ENCODE measurements at regions not wholly inside any gene's neighbourhood (a gene's known extent, or its start where the extent isn't known, plus 50 kb on each side); places are given as distances from the start of the nearest gene placed in this dataset.

DNA sequence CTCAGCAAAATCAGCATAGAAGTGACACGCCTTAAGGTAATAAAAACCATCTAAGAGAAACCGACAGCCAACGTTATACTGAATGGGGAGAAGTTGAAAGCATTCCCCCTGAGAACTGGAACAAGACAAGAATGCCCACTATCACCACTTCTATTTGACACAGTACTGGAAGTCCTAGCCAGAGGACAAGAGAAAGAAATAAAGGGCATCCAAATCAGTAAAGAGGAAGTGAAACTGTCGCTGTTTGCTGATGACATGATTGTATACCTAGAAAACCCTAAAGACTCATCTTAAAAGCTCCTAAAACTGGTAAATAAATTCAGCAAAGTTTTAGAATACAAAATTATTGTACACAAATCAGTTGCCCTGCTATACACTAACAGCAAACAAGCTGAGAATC, 393.3 kb downstream of the KIF4B start:
- Histone ChIP-seq H3K9me3 (ENCODE audit: control insufficient read depth, insufficient read depth, low read length) (peaks cover 16% of the 10 kb centered on the region), H3K9ac (ENCODE audit: low read depth, low read length) (no peak overlapping the region), H2AK9ac (replicated peaks; ENCODE audit: low read depth, low read length, poor library complexity) (no peak overlapping the region), H2AK5ac (ENCODE audit: low read depth, low read length) (no peak overlapping the region), H4K5ac (ENCODE audit: low read depth, low read length) (no peak overlapping the region), H2BK15ac (ENCODE audit: low read depth, low read length) (no peak overlapping the region), H3K14ac (replicated peaks; ENCODE audit: low read depth, low read length) (no peak overlapping the region), H3K27me3 (ENCODE audit: control insufficient read depth, insufficient read depth, low read length) (no peaks in the 10 kb centered on the region), H3K4me3 (ENCODE audit: insufficient read depth, low read depth, low read length) (no peak overlapping the region), H3K36me3 (ENCODE audit: control insufficient read depth, insufficient read depth, low read length) (no peaks in the 10 kb centered on the region), H3K9me1 (ENCODE audit: insufficient read depth, low read length) (no peaks in the 10 kb centered on the region), H3K18ac (ENCODE audit: low read depth, low read length) (no peak overlapping the region), H3K4me2 (ENCODE audit: low read depth, low read length) (no peak overlapping the region), H3K56ac (ENCODE audit: extremely low read depth, insufficient read depth, low read length) (no peak overlapping the region), H4K20me1 (ENCODE audit: insufficient read depth, low read length) (no peaks in the 10 kb centered on the region), H3K27ac (ENCODE audit: insufficient read depth, low read length) (no peak overlapping the region), H3K4me1 (ENCODE audit: control insufficient read depth, insufficient read depth, low read length) (no peaks in the 10 kb centered on the region), H3K23ac (ENCODE audit: low read depth, low read length) (no peak overlapping the region), H3K79me1 (ENCODE audit: low read depth in 1 of 2, low read length in 2 of 2) (no peaks in the 10 kb centered on the region), H2BK120ac (ENCODE audit: low read depth, low read length) (no peak overlapping the region), H4K91ac (ENCODE audit: insufficient read depth, low read depth, low read length) (no peak overlapping the region), H3K4ac (ENCODE audit: low read depth, low read length) (no peak overlapping the region), H2BK20ac (ENCODE audit: low read depth, low read length) (no peak overlapping the region), H2BK5ac (ENCODE audit: low read depth, low read length, poor library complexity, severe bottlenecking) (no peak overlapping the region), H2AFZ (replicated peaks; ENCODE audit: low read length, poor library complexity) (no peak overlapping the region), H4K8ac (ENCODE audit: low read depth in 2 of 2, low read length in 2 of 2) (no peak overlapping the region)
- ChIA-PET CTCF (no interaction called here), POLR2A (ENCODE audit: unreplicated experiment) (no interaction called here)
- no peak for DNase-seq
- in situ Hi-C loops (cut with MboI; ENCODE audit: low sequenced_read_pairs) (no loop called here), intact Hi-C loops (cut with micrococcal nuclease) (no loop called here), dilution Hi-C loops (cut with HindIII; ENCODE audit: low sequenced_read_pairs, unreplicated experiment) (no loop called here)
- ATAC-seq (ENCODE audit: low read depth), result no peak
- no CpG with 5 or more reads among the region's 4 CpGs for WGBS, 2 experiments (ENCODE audit: extremely low coverage in 2 of 2, insufficient read length in 1 of 2)
- TF ChIP-seq, protein P1, sequence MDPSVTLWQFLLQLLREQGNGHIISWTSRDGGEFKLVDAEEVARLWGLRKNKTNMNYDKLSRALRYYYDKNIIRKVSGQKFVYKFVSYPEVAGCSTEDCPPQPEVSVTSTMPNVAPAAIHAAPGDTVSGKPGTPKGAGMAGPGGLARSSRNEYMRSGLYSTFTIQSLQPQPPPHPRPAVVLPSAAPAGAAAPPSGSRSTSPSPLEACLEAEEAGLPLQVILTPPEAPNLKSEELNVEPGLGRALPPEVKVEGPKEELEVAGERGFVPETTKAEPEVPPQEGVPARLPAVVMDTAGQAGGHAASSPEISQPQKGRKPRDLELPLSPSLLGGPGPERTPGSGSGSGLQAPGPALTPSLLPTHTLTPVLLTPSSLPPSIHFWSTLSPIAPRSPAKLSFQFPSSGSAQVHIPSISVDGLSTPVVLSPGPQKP (IDR thresholded peaks at IDR 0.05; ENCODE audit: borderline replicate concordance, low read depth, low read length), result no peak
- TF ChIP-seq POLR2A (IDR thresholded peaks at IDR 0.05; ENCODE audit: low read depth, low read length), result no peak
- TF ChIP-seq RFX5 (IDR thresholded peaks at IDR 0.05; ENCODE audit: low read depth, low read length), result no peak
- no peak for TF ChIP-seq RAD21 (IDR thresholded peaks at IDR 0.05; ENCODE audit: low read length)
- TF ChIP-seq CEBPB (IDR thresholded peaks at IDR 0.05; ENCODE audit: low read depth, low read length), result no peak
- TF ChIP-seq BHLHE40 (IDR thresholded peaks at IDR 0.05; ENCODE audit: low read depth, low read length), result no peak
- no peak for TF ChIP-seq MXI1 (IDR thresholded peaks at IDR 0.05; ENCODE audit: borderline replicate concordance, low read depth, low read length)
- TF ChIP-seq MAFK (IDR thresholded peaks at IDR 0.05; ENCODE audit: low read depth, low read length), result no peak
- no peak for TF ChIP-seq MAZ (IDR thresholded peaks at IDR 0.05; ENCODE audit: borderline replicate concordance, low read depth, low read length)
- no peak for TF ChIP-seq FOS (IDR thresholded peaks at IDR 0.05; ENCODE audit: low read depth, low read length)
- TF ChIP-seq NFE2L2 (IDR thresholded peaks at IDR 0.05; ENCODE audit: low read depth, low read length), result no peak
- no peak for TF ChIP-seq CHD1 (IDR thresholded peaks at IDR 0.05; ENCODE audit: low read depth, low read length)
- no peak for TF ChIP-seq RCOR1 (IDR thresholded peaks at IDR 0.05; ENCODE audit: insufficient replicate concordance, low read length)
- TF ChIP-seq, protein P2, sequence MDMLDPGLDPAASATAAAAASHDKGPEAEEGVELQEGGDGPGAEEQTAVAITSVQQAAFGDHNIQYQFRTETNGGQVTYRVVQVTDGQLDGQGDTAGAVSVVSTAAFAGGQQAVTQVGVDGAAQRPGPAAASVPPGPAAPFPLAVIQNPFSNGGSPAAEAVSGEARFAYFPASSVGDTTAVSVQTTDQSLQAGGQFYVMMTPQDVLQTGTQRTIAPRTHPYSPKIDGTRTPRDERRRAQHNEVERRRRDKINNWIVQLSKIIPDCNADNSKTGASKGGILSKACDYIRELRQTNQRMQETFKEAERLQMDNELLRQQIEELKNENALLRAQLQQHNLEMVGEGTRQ (IDR thresholded peaks at IDR 0.05; ENCODE audit: low read depth, low read length), result no peak
- TF ChIP-seq, protein P3, sequence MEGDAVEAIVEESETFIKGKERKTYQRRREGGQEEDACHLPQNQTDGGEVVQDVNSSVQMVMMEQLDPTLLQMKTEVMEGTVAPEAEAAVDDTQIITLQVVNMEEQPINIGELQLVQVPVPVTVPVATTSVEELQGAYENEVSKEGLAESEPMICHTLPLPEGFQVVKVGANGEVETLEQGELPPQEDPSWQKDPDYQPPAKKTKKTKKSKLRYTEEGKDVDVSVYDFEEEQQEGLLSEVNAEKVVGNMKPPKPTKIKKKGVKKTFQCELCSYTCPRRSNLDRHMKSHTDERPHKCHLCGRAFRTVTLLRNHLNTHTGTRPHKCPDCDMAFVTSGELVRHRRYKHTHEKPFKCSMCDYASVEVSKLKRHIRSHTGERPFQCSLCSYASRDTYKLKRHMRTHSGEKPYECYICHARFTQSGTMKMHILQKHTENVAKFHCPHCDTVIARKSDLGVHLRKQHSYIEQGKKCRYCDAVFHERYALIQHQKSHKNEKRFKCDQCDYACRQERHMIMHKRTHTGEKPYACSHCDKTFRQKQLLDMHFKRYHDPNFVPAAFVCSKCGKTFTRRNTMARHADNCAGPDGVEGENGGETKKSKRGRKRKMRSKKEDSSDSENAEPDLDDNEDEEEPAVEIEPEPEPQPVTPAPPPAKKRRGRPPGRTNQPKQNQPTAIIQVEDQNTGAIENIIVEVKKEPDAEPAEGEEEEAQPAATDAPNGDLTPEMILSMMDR (conservative IDR thresholded peaks at IDR 0.05; ENCODE audit: low read depth, low read length), result no peak
- no peak for TF ChIP-seq SMC3 (IDR thresholded peaks at IDR 0.05; ENCODE audit: low read depth, low read length)
- no TSS peak for BruUV-seq (replicated peaks)
